CD14-positive monocyte (primary cell): ENCODE measurements at regions not wholly inside any gene's neighbourhood (a gene's known extent, or its start where the extent isn't known, plus 50 kb on each side); places are given as distances from the start of the nearest gene placed in this dataset.

Experiments used
- DNase-seq, 3 donors: peaks; one replicate each; pipeline ENCODE4 v3.0.0-alpha.2; 2011 to 2022
- H2AFZ ChIP-seq: 2 replicates; pipeline ENCODE4 v1.6.0; 2012; ENCODE audit warnings: mild to moderate bottlenecking, low read depth, low read length, inconsistent platforms; ENCODE audit not compliant: insufficient read depth, poor library complexity, severe bottlenecking
- H3K27ac ChIP-seq, 2 donors: 1 replicate in 1 of 2; 2 replicates in 1 of 2; pipeline ENCODE4 v1.5.1; 2012 to 2013; ENCODE audit warnings: low read length in 2 of 2, control low read depth in 1 of 2, inconsistent platforms in 1 of 2, low read depth in 1 of 2, mild to moderate bottlenecking in 1 of 2
- H3K27me3 ChIP-seq, 2 donors: one replicate each; pipeline versions ENCODE4 v1.6.0 to v1.6.1; 2011 to 2013; ENCODE audit warnings: low read length in 2 of 2; ENCODE audit not compliant: control insufficient read depth in 2 of 2, insufficient read depth in 2 of 2
- H3K36me3 ChIP-seq, 2 donors: replicated peaks in 1 of 2; 1 replicate in 1 of 2; 2 replicates in 1 of 2; pipeline versions ENCODE4 v1.5.1 to v1.6.1; 2012 to 2013; ENCODE audit warnings: low read length in 2 of 2, control low read depth in 1 of 2, inconsistent platforms in 1 of 2, mild to moderate bottlenecking in 1 of 2; ENCODE audit not compliant: insufficient read depth in 2 of 2, control insufficient read depth in 1 of 2
- H3K4me1 ChIP-seq, 2 donors: 1 replicate in 1 of 2; 2 replicates in 1 of 2; pipeline versions ENCODE4 v1.5.1 to v1.6.1; 2012 to 2013; ENCODE audit warnings: low read length in 2 of 2, control low read depth in 1 of 2, inconsistent platforms in 1 of 2, mild to moderate bottlenecking in 1 of 2, moderate library complexity in 1 of 2; ENCODE audit not compliant: insufficient read depth in 2 of 2, control insufficient read depth in 1 of 2
- H3K4me2 ChIP-seq: replicated peaks from 2 replicates; pipeline ENCODE3; 2012; ENCODE audit warnings: low read length, moderate library complexity, mild to moderate bottlenecking; ENCODE audit not compliant: poor library complexity, severe bottlenecking; ENCODE audit errors: extremely low read depth
- H3K4me3 ChIP-seq, 3 experiments: fragments of 200-600 bp in 1 of 3; sonication (generic) in 1 of 3; replicated peaks in 1 of 3; 1 replicate in 2 of 3; 2 replicates in 1 of 3; pipeline ENCODE4 v1.5.1; 2011 to 2013; ENCODE audit warnings: low read length in 3 of 3, mild to moderate bottlenecking in 3 of 3, control low read depth in 2 of 3, low read depth in 2 of 3, inconsistent platforms in 1 of 3, moderate library complexity in 1 of 3
- H3K79me2 ChIP-seq: 2 replicates; pipeline ENCODE4 v1.6.0; 2012; ENCODE audit warnings: mild to moderate bottlenecking, control low read depth, inconsistent platforms, low read length, moderate library complexity; ENCODE audit not compliant: insufficient read depth
- H3K9ac ChIP-seq: 2 replicates; pipeline ENCODE4 v1.6.0; 2017; ENCODE audit warnings: low read length, mild to moderate bottlenecking; ENCODE audit not compliant: insufficient read depth, poor library complexity, severe bottlenecking
- H3K9me3 ChIP-seq, 2 donors: replicated peaks in 1 of 2; 1 replicate in 1 of 2; 2 replicates in 1 of 2; pipeline versions ENCODE4 v1.5.1 to v1.6.1; 2012 to 2013; ENCODE audit warnings: low read length in 2 of 2, control low read depth in 1 of 2; ENCODE audit not compliant: control insufficient read depth in 1 of 2, insufficient read depth in 1 of 2
- H4K20me1 ChIP-seq: 2 replicates; pipeline ENCODE4 v1.6.0; 2012; ENCODE audit warnings: mild to moderate bottlenecking, low read length, control low read depth, moderate library complexity; ENCODE audit not compliant: insufficient read depth
- H3K27ac Mint-ChIP-seq, 7 donors: one replicate each; pipeline ENCODE4 v1.8.0; 2020; ENCODE audit warnings: mild to moderate bottlenecking in 7 of 7, mixed read lengths in 7 of 7, moderate library complexity in 6 of 7, inconsistent platforms in 2 of 7
- H3K27me3 Mint-ChIP-seq, 3 donors: one replicate each; pipeline ENCODE4 v1.8.0; 2021 to 2022; ENCODE audit warnings: low read depth in 3 of 3, mild to moderate bottlenecking in 3 of 3, mixed read lengths in 3 of 3, moderate library complexity in 3 of 3, inconsistent platforms in 1 of 3
- H3K36me3 Mint-ChIP-seq, 2 donors: one replicate each; pipeline ENCODE4 v1.8.0; 2020; ENCODE audit warnings: mixed read lengths in 2 of 2, inconsistent platforms in 1 of 2, mild to moderate bottlenecking in 1 of 2
- H3K4me1 Mint-ChIP-seq: one replicate; pipeline ENCODE4 v1.8.0; 2020; ENCODE audit warnings: mild to moderate bottlenecking, mixed read lengths
- H3K4me3 Mint-ChIP-seq, 2 donors: one replicate each; pipeline ENCODE4 v1.8.0; 2020; ENCODE audit warnings: mild to moderate bottlenecking in 2 of 2, mixed read lengths in 2 of 2, moderate library complexity in 1 of 2
- H3K9me3 Mint-ChIP-seq, 7 donors: one replicate each; pipeline ENCODE4 v1.8.0; 2020 to 2022; ENCODE audit warnings: mixed read lengths in 7 of 7, mild to moderate bottlenecking in 6 of 7, moderate library complexity in 6 of 7, inconsistent platforms in 2 of 7
- whole genome bisulfite sequencing: methylation state at CpG from one replicate; pipeline ENCODE4 v1.1.5; 2013; ENCODE audit warnings: missing lambda C conversion rate; ENCODE audit not compliant: insufficient coverage; 5-methylcytosine and 5-hydroxymethylcytosine counted together
- intact Hi-C, 2 donors: fragments of 100-400 bp; cut with micrococcal nuclease; formaldehyde crosslinking; loops; one replicate each; pipeline versions ENCODE4 v1.15.0 to v1.15.1; 2023
- TF ChIP-seq, protein P1 (sequence below): fragments of 200-600 bp; IDR thresholded peaks from one replicate; pipeline ENCODE4 v1.8.0; 2022; ENCODE audit warnings: antibody characterized with exemption, mild to moderate bottlenecking

DNA sequence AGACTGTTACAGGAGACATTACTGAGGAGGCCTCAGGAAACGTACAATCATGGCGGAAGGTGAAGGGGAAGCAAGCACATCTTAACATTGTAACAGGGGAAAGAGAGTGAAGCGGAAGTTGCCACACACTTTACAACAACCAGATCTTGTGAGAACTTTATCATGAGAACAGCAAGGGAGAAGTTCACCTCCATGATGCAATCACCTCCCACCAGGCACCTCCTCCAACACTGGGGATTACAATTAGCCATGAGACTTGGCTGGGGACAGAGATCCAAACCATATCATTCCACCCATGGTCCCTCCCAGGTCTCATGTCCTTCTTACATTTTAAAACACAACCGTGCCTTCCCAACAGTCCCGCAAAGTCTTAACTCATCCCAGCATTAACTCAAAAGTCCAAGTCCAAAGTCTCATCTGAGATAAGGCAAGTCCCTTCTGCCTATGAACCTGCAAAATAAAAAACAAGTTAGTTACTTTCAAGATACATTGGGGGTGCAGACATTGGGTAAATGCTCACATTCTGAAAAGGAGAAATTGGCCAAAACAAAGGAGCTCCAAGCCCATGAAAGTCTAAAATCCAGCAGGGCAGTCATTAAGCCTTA lies 138.3 kb downstream of the TMEM161B start:
- no peak overlapping the region for H3K27ac Mint-ChIP-seq
- Histone ChIP-seq H3K4me1 (no peaks in the 10 kb centered on the region), H3K27ac (no peak overlapping the region), H2AFZ (no peak overlapping the region), H4K20me1 (no peaks in the 10 kb centered on the region), H3K9ac (no peak overlapping the region), H3K4me3 (no peak overlapping the region), H3K9me3 (no peaks in the 10 kb centered on the region), H3K27me3 (no peaks in the 10 kb centered on the region), H3K4me2 (no peak overlapping the region), H3K36me3 (no peaks in the 10 kb centered on the region), H3K79me2 (no peaks in the 10 kb centered on the region)
- DNase-seq = no peak
- TF ChIP-seq, protein P1, sequence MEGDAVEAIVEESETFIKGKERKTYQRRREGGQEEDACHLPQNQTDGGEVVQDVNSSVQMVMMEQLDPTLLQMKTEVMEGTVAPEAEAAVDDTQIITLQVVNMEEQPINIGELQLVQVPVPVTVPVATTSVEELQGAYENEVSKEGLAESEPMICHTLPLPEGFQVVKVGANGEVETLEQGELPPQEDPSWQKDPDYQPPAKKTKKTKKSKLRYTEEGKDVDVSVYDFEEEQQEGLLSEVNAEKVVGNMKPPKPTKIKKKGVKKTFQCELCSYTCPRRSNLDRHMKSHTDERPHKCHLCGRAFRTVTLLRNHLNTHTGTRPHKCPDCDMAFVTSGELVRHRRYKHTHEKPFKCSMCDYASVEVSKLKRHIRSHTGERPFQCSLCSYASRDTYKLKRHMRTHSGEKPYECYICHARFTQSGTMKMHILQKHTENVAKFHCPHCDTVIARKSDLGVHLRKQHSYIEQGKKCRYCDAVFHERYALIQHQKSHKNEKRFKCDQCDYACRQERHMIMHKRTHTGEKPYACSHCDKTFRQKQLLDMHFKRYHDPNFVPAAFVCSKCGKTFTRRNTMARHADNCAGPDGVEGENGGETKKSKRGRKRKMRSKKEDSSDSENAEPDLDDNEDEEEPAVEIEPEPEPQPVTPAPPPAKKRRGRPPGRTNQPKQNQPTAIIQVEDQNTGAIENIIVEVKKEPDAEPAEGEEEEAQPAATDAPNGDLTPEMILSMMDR = no peak
- peaks cover 2 to 9% (median 2%) of the 10 kb centered on the region in 7 donors for H3K9me3 Mint-ChIP-seq
- H3K36me3 Mint-ChIP-seq = no peaks in the 10 kb centered on the region
- no peak overlapping the region for H3K4me3 Mint-ChIP-seq
- no CpG with 5 or more reads among the region's 5 CpGs for WGBS
- intact Hi-C loops = no loop called here
- H3K4me1 Mint-ChIP-seq = no peaks in the 10 kb centered on the region
- H3K27me3 Mint-ChIP-seq = peaks cover 3 to 4% (median 3%) of the 10 kb centered on the region in 3 donors

DNA sequence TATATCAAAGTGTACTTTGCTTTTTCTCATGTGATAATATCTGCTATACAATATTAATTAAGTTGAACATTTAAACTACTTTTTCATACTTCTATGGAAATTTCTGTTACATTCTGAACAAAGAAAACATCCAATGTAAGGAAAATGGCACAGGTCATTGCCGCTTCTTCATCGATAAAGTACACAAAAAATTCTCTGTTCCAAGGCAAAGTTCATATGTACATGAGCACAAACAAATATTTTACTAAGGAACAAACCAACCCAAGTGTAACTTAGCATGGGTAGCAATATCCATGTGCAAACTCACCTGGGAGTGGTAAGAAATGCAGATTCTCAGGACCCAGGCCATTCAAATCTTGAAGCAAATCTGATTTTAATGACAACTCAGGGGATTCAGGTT lies 139.8 kb downstream of the TMEM161B start:
- Histone ChIP-seq H3K4me2 (no peak overlapping the region), H4K20me1 (no peaks in the 10 kb centered on the region), H3K27ac (no peak overlapping the region), H3K36me3 (no peaks in the 10 kb centered on the region), H3K4me3 (no peak overlapping the region), H3K9ac (no peak overlapping the region), H3K4me1 (no peaks in the 10 kb centered on the region), H3K9me3 (no peaks in the 10 kb centered on the region), H3K27me3 (no peaks in the 10 kb centered on the region), H2AFZ (no peak overlapping the region), H3K79me2 (no peaks in the 10 kb centered on the region)
- TF ChIP-seq, protein P1 = no peak
- Mint-ChIP-seq H3K4me1 (no peaks in the 10 kb centered on the region), H3K36me3 (no peaks in the 10 kb centered on the region), H3K4me3 (no peak overlapping the region), H3K9me3 (peaks cover 2 to 21% (median 5%) of the 10 kb centered on the region in 7 donors), H3K27me3 (peaks cover under 1 to 4% (median 3%) of the 10 kb centered on the region in 3 donors), H3K27ac (no peak overlapping the region)
- intact Hi-C loops = no loop called here
- no peak for DNase-seq
- WGBS = no CpG with 5 or more reads among the region's 2 CpGs
